ENCODE measurements at regions not wholly inside any gene's neighbourhood (a gene's known extent, or its start where the extent isn't known, plus 50 kb on each side); places are given as distances from the start of the nearest gene placed in this dataset.

GRCh38 chr16:5512014-5512413 lies 414.4 kb upstream of the EEF2KMT start:
- no peak for TF ChIP-seq ZNF274 (IDR thresholded peaks at IDR 0.05; ENCODE audit: low read depth, low read length)
- TF ChIP-seq SUZ12 (IDR thresholded peaks at IDR 0.05; ENCODE audit: extremely low read depth, insufficient read depth, insufficient read length) = no peak
- no peak for TF ChIP-seq YY1 (IDR thresholded peaks at IDR 0.05; ENCODE audit: insufficient read depth, insufficient read length)
